Loucy (cell line): ENCODE measurements at regions not wholly inside any gene's neighbourhood (a gene's known extent, or its start where the extent isn't known, plus 50 kb on each side); places are given as distances from the start of the nearest gene placed in this dataset.

Source experiments
- H2AFZ ChIP-seq: fragments of 200-600 bp; sonication (generic); 2 replicates; pipeline ENCODE4 v1.6.0; 2016; ENCODE audit warnings: antibody characterized with exemption, mild to moderate bottlenecking, low read length, moderate library complexity
- H3F3A ChIP-seq: fragments of 200-600 bp; 2 replicates; pipeline ENCODE4 v1.6.0; 2016; ENCODE audit warnings: antibody characterized with exemption, low read depth, mild to moderate bottlenecking
- H3K27me3 ChIP-seq: fragments of 200-600 bp; sonication (generic); 2 replicates; pipeline ENCODE4 v1.6.1; 2014; ENCODE audit warnings: low read length, mild to moderate bottlenecking; ENCODE audit not compliant: insufficient read depth, poor library complexity, severe bottlenecking
- H3K36me3 ChIP-seq: fragments of 200-600 bp; sonication (generic); 2 replicates; pipeline ENCODE4 v1.6.1; 2016; ENCODE audit warnings: low read length; ENCODE audit not compliant: insufficient read depth
- H3K4me1 ChIP-seq: fragments of 200-600 bp; sonication (generic); 2 replicates; pipeline ENCODE4 v1.5.1; 2014; ENCODE audit warnings: low read length, mild to moderate bottlenecking; ENCODE audit not compliant: insufficient read depth, poor library complexity, severe bottlenecking
- H3K4me2 ChIP-seq: fragments of 200-600 bp; sonication (generic); 2 replicates; pipeline ENCODE4 v1.6.0; 2014; ENCODE audit warnings: antibody characterized with exemption, low read length, low read depth, mild to moderate bottlenecking; ENCODE audit not compliant: poor library complexity, severe bottlenecking
- H3K4me3 ChIP-seq: fragments of 200-600 bp; sonication (generic); 2 replicates; pipeline ENCODE4 v1.5.1; 2014; ENCODE audit warnings: low read length, mild to moderate bottlenecking, mixed read lengths; ENCODE audit not compliant: poor library complexity, severe bottlenecking
- H3K79me2 ChIP-seq: fragments of 200-600 bp; sonication (generic); 2 replicates; pipeline ENCODE4 v1.6.1; 2014; ENCODE audit warnings: low read length; ENCODE audit not compliant: insufficient read depth
- H3K9ac ChIP-seq: fragments of 200-600 bp; sonication (generic); 2 replicates; pipeline ENCODE4 v1.6.0; 2014; ENCODE audit warnings: mild to moderate bottlenecking, low read depth, low read length, moderate library complexity; ENCODE audit not compliant: poor library complexity, severe bottlenecking
- H3K9me2 ChIP-seq: fragments of 200-600 bp; sonication (generic); replicated peaks from 2 replicates; pipeline ENCODE4 v1.6.1; 2016; ENCODE audit warnings: low read depth, low read length, mixed read lengths
- H3K9me3 ChIP-seq: fragments of 200-600 bp; sonication (generic); 2 replicates; pipeline ENCODE4 v1.6.1; 2014; ENCODE audit warnings: mild to moderate bottlenecking, antibody characterized with exemption, low read length, low read depth; ENCODE audit not compliant: insufficient read depth
- H4K20me1 ChIP-seq: fragments of 200-600 bp; sonication (generic); 2 replicates; pipeline ENCODE4 v1.6.0; 2014; ENCODE audit warnings: antibody characterized with exemption, low read length, mild to moderate bottlenecking; ENCODE audit not compliant: insufficient read depth, poor library complexity, severe bottlenecking
- EZH2phosphoT487 ChIP-seq: fragments of 200-600 bp; IDR thresholded peaks from 2 replicates; pipeline ENCODE4 v1.6.1; 2018; ENCODE audit warnings: antibody characterized with exemption, mild to moderate bottlenecking, moderate library complexity, borderline replicate concordance
- TF ChIP-seq, protein P1 (sequence below): fragments of 200-600 bp; sonication (generic); conservative IDR thresholded peaks from 2 replicates; pipeline ENCODE4 v1.5.1; 2014; ENCODE audit warnings: mild to moderate bottlenecking, antibody characterized with exemption, low read length

DNA sequence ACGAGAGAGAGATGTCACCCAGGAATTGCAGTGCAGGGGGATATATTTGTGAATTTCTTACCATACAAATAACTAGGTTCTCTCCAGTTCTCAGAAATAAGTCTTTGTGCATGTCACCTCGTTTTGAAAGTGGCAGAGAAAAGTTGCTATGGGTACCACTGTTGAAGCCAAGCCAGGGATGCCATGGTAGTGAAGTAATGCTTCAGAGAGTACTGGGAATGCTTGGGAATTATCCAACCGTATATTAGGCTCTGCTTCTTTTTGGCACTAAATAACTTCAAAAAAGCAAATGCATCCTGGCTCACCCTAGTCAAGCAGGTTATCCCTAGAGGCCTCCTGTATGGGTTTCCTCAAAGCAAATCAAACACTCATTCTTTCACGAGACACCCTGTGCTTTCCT is 50.7 kb upstream of the DDX18 start:
- H3K9me3 ChIP-seq, result no peaks in the 10 kb centered on the region
- H3K4me3 ChIP-seq, result no peak overlapping the region
- H3K9me2 ChIP-seq, result no peaks in the 10 kb centered on the region
- no peaks in the 10 kb centered on the region; the same call in 1 of the 2 replicates for H3F3A ChIP-seq
- no peaks in the 10 kb centered on the region for H3K4me1 ChIP-seq
- no peak overlapping the region for H2AFZ ChIP-seq
- no peaks in the 10 kb centered on the region for H4K20me1 ChIP-seq
- H3K79me2 ChIP-seq, result no peaks in the 10 kb centered on the region
- no peak overlapping the region for H3K4me2 ChIP-seq
- H3K9ac ChIP-seq, result no peak overlapping the region
- no peaks in the 10 kb centered on the region for H3K27me3 ChIP-seq
- TF ChIP-seq, protein P1, sequence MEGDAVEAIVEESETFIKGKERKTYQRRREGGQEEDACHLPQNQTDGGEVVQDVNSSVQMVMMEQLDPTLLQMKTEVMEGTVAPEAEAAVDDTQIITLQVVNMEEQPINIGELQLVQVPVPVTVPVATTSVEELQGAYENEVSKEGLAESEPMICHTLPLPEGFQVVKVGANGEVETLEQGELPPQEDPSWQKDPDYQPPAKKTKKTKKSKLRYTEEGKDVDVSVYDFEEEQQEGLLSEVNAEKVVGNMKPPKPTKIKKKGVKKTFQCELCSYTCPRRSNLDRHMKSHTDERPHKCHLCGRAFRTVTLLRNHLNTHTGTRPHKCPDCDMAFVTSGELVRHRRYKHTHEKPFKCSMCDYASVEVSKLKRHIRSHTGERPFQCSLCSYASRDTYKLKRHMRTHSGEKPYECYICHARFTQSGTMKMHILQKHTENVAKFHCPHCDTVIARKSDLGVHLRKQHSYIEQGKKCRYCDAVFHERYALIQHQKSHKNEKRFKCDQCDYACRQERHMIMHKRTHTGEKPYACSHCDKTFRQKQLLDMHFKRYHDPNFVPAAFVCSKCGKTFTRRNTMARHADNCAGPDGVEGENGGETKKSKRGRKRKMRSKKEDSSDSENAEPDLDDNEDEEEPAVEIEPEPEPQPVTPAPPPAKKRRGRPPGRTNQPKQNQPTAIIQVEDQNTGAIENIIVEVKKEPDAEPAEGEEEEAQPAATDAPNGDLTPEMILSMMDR, result no peak
- no peak for TF ChIP-seq EZH2phosphoT487
- H3K36me3 ChIP-seq, result no peaks in the 10 kb centered on the region
